ENCODE measurements at regions not wholly inside any gene's neighbourhood (a gene's known extent, or its start where the extent isn't known, plus 50 kb on each side); places are given as distances from the start of the nearest gene placed in this dataset.

GRCh38 chr14:56036353-56036752, 81.9 kb upstream of the PELI2 start:
- DNase-seq (ENCODE audit: low read depth in 1 of 2, low spot score in 1 of 2) = peak in 1 of 2 donors; percentile 23
- no peak overlapping the region for H3K4me3 ChIP-seq
- no peaks in the 10 kb centered on the region for H3K27me3 ChIP-seq
- no peak overlapping the region for H3K27ac ChIP-seq
- TF ChIP-seq CTCF (IDR thresholded peaks at IDR 0.05; ENCODE audit: low read depth, low read length) = no peak
- no peaks in the 10 kb centered on the region for H3K9me3 ChIP-seq (ENCODE audit: low read depth)
- H3K4me1 ChIP-seq (ENCODE audit: low read depth) = no peaks in the 10 kb centered on the region
- H3K36me3 ChIP-seq = no peaks in the 10 kb centered on the region

GRCh38 chr14:56040121-56040520, 78.1 kb upstream of the PELI2 start:
- Histone ChIP-seq H3K4me3 (no peak overlapping the region), H3K36me3 (no peaks in the 10 kb centered on the region), H3K27ac (no peak overlapping the region), H3K27me3 (peaks cover 9% of the 10 kb centered on the region), H3K4me1 (ENCODE audit: low read depth) (no peaks in the 10 kb centered on the region), H3K9me3 (ENCODE audit: low read depth) (no peaks in the 10 kb centered on the region)
- peak in 1 of 2 donors; percentile 49 for DNase-seq (ENCODE audit: low read depth in 1 of 2, low spot score in 1 of 2)
- no peak for TF ChIP-seq CTCF (IDR thresholded peaks at IDR 0.05; ENCODE audit: low read depth, low read length)

GRCh38 chr14:56044196-56044595, 74.0 kb upstream of the PELI2 start:
- no peak for DNase-seq (ENCODE audit: low read depth in 1 of 2, low spot score in 1 of 2)
- Histone ChIP-seq H3K4me3 (no peak overlapping the region), H3K27ac (no peak overlapping the region), H3K27me3 (peaks cover 21% of the 10 kb centered on the region), H3K9me3 (ENCODE audit: low read depth) (no peaks in the 10 kb centered on the region), H3K36me3 (no peaks in the 10 kb centered on the region), H3K4me1 (ENCODE audit: low read depth) (no peaks in the 10 kb centered on the region)
- no peak for TF ChIP-seq CTCF (IDR thresholded peaks at IDR 0.05; ENCODE audit: low read depth, low read length)

- Histone ChIP-seq H3K4me3 (no peak overlapping the region), H3K27ac (no peak overlapping the region), H3K9me3 (ENCODE audit: low read depth) (no peaks in the 10 kb centered on the region), H3K4me1 (ENCODE audit: low read depth) (no peaks in the 10 kb centered on the region), H3K27me3 (peaks cover 31% of the 10 kb centered on the region), H3K36me3 (no peaks in the 10 kb centered on the region)
- DNase-seq (ENCODE audit: low read depth in 1 of 2, low spot score in 1 of 2) = no peak
- no peak for TF ChIP-seq CTCF (IDR thresholded peaks at IDR 0.05; ENCODE audit: low read depth, low read length)
Observed at GRCh38 chr14:56046546-56046945, 71.7 kb upstream of the PELI2 start.

GRCh38 chr14:56046996-56047395, 71.2 kb upstream of the PELI2 start:
- no peaks in the 10 kb centered on the region for H3K36me3 ChIP-seq
- no peak overlapping the region for H3K27ac ChIP-seq
- peaks cover 32% of the 10 kb centered on the region for H3K27me3 ChIP-seq
- no peak for TF ChIP-seq CTCF (IDR thresholded peaks at IDR 0.05; ENCODE audit: low read depth, low read length)
- H3K4me3 ChIP-seq = no peak overlapping the region
- no peak for DNase-seq (ENCODE audit: low read depth in 1 of 2, low spot score in 1 of 2)
- H3K4me1 ChIP-seq (ENCODE audit: low read depth) = no peaks in the 10 kb centered on the region
- H3K9me3 ChIP-seq (ENCODE audit: low read depth) = no peaks in the 10 kb centered on the region

GRCh38 chr14:56049536-56049935, 68.7 kb upstream of the PELI2 start:
- Histone ChIP-seq H3K27ac (no peak overlapping the region), H3K9me3 (ENCODE audit: low read depth) (no peaks in the 10 kb centered on the region), H3K36me3 (no peaks in the 10 kb centered on the region), H3K4me3 (no peak overlapping the region), H3K4me1 (ENCODE audit: low read depth) (no peaks in the 10 kb centered on the region), H3K27me3 (peaks cover 32% of the 10 kb centered on the region)
- DNase-seq (ENCODE audit: low read depth in 1 of 2, low spot score in 1 of 2) = no peak
- no peak for TF ChIP-seq CTCF (IDR thresholded peaks at IDR 0.05; ENCODE audit: low read depth, low read length)

Measured in cardiac muscle cell (in vitro differentiated cells and primary cell).